SK-N-SH treated with all-trans-retinoic acid at 6 μM for 48 hours (cell line): ENCODE measurements at regions not wholly inside any gene's neighbourhood (a gene's known extent, or its start where the extent isn't known, plus 50 kb on each side); places are given as distances from the start of the nearest gene placed in this dataset.

ENCODE experiments used
- CREB5 ChIP-seq: fragments of 250-450 bp; sonication (Bioruptor Pico); IDR thresholded peaks from 2 replicates; pipeline ENCODE4 v1.5.1; 2020; ENCODE audit warnings: low read depth, mild to moderate bottlenecking, moderate library complexity
- CSRNP3 ChIP-seq: fragments of 250-450 bp; sonication (Bioruptor Pico); IDR thresholded peaks from 2 replicates; pipeline ENCODE4 v1.5.1; 2021; ENCODE audit warnings: mild to moderate bottlenecking, moderate library complexity
- ESRRG ChIP-seq: fragments of 250-450 bp; sonication (Bioruptor Pico); IDR thresholded peaks from 2 replicates; pipeline ENCODE4 v1.6.1; 2021; ENCODE audit warnings: mild to moderate bottlenecking
- ZC3H10 ChIP-seq: fragments of 250-450 bp; sonication (Bioruptor Pico); IDR thresholded peaks from 2 replicates; pipeline ENCODE4 v1.5.1; 2021; ENCODE audit warnings: mild to moderate bottlenecking, moderate library complexity
- ZFP30 ChIP-seq: fragments of 450-650 bp; formaldehyde crosslinking; IDR thresholded peaks from 2 replicates; pipeline ENCODE4 v1.5.0; 2022; ENCODE audit warnings: mild to moderate bottlenecking, moderate library complexity
- ZNF565 ChIP-seq: fragments of 450-650 bp; formaldehyde crosslinking; conservative IDR thresholded peaks from 2 replicates; pipeline ENCODE4 v1.5.0; 2020; ENCODE audit warnings: low read depth, mild to moderate bottlenecking, moderate library complexity
- ZNF8 ChIP-seq: fragments of 450-650 bp; formaldehyde crosslinking; IDR thresholded peaks from 2 replicates; pipeline ENCODE4 v1.5.0; 2020; ENCODE audit warnings: mild to moderate bottlenecking, moderate library complexity

- no peak for TF ChIP-seq ZNF565 (CRISPR knock-in tag)
- no peak for TF ChIP-seq CREB5 (CRISPR knock-in tag)
- no peak for TF ChIP-seq CSRNP3 (CRISPR knock-in tag)
- TF ChIP-seq ZNF8 = no peak
- no peak for TF ChIP-seq ESRRG (CRISPR knock-in tag)
- TF ChIP-seq ZFP30 (CRISPR knock-in tag) = no peak
- no peak for TF ChIP-seq ZC3H10 (CRISPR knock-in tag)
Observed at GRCh38 chr14:27845902-27846301, 920.7 kb upstream of the FOXG1 start.
